GM21576 (cell line): ENCODE measurements at regions not wholly inside any gene's neighbourhood (a gene's known extent, or its start where the extent isn't known, plus 50 kb on each side); places are given as distances from the start of the nearest gene placed in this dataset.

Source experiments
- ATAC-seq: cut with Tn5 transposase; IDR thresholded peaks from one replicate; pipeline ENCODE4 v1.9.1; 2021; ENCODE audit warnings: mild to moderate bottlenecking, moderate library complexity; ENCODE audit not compliant: unreplicated experiment

DNA sequence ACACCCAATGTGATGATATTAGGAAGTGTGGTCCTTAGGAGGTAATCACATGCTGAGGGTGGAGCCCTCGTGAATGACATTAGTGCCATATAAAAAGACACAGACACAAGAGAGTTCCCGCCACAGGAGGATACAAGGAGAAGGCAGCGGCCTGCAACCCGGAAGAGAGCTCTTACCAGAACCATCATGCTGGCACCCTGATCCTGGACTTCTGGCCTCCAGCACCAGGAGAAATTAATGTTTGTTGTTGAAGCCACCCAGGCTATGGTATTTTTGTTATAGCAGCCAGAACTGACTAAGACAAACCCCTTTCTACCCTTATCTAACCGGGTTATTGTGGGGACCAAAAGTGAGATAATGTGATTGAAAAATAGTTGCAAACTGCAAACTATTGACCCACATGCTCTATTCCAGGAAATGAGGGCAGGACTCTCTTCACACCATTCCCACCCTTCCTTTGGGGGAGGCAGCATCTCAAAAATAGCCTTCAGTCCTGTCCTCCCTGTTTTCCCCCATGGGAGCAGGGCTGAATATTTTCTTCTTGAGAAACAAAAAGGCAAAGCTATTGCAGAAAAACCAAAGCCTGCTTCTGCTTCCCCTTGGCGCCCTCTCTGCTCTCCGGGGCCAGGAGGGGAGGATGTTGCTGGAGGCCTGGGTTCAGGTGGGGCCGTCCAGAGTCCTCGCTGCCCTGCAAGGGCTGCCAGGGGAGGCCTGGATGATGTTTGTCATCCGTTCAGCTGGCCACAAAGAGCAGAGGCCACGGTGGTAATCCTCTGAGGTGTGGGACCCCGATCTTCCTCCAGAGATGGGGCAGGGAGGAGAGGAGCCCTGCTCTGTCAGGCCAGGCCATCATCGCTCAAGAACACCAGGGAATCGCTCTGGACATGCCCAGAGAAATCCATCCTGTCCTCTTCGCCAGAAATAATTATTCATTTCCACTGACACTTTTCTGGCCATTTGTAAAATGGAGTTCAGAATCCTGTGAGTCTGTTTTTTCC, 73.8 kb upstream of the HAAO start:
- ATAC-seq = no peak

DNA sequence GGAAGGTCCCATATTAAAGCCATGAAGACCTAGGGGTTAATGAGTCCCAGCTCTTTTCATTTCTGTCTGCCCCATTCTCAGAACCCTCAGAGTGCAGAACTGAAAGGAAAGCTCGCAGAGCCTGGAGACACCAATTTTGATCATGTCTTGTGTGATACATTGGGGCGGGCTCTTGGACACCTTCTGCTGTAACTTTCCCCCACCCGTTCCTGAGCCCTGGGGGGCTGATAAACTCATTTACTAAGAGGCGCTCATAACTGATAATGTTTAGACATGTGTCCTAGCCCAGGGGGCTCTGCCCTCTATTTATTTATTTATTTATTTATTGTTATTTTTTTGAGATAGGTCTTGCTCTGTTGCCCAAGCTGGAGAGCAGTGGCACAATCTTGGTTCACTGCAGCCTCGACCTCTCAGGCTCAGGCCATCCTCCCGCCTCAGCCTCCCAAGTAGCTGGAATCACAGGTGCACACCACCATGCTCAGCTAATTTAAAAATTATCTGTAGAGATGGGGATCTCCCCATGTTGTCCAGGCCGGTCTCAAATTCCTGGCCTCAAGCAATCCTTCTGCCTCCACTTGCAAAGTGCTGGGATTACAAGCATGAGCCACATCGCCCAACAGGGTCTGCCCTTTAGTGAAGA, 72.4 kb upstream of the HAAO start:
- ATAC-seq = no peak

- no peak for ATAC-seq
Observed at GRCh38 chr2:42864222-42864621, 71.8 kb upstream of the HAAO start.

DNA sequence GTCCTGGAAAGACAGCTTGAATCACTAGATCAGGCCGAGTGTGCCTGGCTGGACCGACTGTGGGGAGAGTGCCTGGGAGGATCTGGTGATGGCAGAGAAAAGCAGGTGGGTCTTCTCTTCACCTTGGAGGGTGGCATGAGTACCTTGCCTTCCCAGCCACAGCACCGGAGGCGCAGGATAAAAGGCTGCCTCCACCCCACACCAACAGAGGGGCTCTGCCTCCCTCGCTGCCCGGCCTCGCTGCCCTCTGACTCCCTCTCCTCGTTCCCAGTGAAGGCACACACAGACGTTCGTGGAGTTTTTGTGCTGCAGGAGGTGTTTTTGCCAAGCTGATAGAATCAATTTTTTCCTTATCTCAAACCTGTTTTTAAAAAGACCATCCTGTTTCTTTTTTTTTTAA, 71.4 kb upstream of the HAAO start:
- ATAC-seq = no peak

DNA sequence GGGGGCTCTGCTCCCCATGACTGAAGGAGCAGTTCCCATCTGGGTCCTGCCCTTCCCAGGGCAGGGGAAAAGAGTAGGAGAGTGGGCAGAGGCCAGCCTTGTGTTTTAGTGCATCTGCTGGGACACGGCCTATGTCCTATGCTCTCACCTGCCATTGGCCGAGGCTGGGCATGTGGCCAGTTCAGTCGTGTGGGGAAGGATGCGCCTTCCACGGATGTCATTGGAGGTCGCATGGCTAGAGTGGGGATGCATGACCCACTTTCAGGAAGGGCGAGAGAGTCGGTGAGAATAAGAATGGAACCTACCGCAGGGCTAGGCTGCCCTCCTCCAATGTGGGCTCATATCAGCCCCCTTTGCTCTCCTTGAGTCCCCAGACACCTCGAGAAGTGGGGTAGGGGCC, 70.9 kb upstream of the HAAO start:
- no peak for ATAC-seq

DNA sequence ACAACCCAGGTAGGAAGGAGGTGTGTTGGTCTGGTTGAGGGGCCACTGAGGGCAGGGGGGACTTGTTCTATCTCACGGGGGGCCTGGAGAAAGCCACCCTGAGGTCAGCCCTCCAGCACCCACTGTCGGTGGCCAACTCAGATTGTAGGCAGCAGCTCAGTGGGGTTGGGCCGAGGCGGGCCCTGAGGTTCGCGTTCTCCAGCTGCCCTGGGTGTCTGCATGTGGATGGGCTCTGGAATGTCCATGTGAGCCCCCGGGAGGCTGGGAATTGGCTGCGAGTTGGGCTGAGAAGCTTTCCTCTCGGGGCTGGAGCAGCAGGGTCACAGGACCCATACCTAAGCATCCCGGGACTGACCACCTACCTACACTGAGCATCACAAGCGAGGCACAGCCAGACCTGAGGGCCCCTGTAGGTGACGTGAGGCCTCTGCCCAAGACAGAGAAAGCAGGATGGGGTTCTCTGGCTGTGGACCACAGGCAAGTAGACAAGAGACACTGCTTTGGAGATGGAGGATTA, 70.3 kb upstream of the HAAO start:
- no peak for ATAC-seq

DNA sequence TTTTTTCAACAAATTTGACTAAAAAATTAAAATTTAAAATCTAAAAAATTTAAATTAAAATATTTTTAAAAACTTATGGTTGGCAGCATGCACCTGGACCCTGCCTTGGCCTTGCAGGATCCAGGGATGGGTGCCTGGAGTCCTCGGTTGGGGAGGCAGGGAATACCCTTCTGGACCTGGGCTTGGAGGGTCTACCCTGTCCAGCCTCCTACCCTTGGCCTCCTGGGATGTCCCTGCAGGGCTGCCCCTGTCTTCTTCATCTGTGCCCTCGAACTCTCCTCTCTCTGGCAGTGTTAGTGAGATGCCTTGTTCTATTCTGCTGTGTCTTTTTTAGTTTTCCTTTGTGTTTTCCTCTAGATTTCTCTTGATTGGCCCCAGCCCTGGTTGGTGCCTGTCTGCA, 68.9 kb upstream of the HAAO start:
- no peak for ATAC-seq

DNA sequence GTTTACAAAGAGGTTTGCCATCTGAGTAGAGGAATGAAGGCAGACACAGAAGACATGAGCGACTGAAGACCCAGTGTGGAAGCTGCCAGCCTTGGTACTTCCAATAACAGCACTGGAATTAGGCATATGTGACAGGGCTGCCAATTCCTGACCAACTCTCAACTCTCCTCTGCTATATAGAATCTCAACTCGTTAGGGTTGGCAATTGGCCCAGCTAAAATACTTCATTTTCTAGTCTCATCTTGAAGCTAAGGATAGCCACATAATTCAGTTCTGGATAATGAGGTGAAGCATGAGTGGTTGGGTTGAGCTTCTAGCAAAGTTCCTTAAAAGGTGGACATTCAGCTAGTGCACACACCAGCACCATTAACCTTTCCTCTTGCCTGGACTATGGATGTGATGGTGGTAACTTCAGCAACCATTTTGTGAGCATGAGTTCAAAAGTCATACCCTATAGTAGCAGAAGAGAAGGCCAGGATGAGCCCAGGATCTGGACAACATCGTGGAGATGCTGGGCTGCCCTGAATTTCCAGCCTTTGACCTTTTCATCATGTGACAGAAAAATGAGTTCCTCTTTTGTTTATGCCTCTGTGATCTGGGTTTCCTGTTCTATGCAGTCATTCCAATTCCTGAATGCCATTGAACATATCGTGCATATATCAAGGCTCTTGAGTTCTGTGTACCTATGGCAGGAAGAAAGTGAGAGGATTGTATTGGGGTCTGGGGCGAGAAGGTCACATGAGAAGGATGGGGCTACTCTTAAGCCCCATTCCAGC, 68.1 kb upstream of the HAAO start:
- no peak for ATAC-seq

DNA sequence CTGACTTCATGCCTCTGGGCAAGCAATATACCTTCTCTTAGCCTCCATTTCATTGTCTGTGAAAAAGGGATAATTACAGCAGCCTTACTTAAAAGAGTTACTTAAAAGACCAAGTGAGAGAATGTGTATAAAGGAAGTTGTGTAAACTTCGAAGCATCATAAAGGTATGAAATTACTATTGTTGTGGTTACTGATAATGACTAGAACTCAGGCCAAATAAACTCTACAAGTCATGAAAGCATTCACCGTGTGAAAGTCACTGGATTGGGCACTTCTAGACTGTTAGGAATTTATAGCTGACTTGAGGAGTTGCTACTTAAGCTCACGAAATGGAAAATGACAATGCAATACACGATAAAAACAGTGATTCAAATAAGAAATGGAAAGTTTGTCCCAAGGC, 67.4 kb upstream of the HAAO start:
- no peak for ATAC-seq

DNA sequence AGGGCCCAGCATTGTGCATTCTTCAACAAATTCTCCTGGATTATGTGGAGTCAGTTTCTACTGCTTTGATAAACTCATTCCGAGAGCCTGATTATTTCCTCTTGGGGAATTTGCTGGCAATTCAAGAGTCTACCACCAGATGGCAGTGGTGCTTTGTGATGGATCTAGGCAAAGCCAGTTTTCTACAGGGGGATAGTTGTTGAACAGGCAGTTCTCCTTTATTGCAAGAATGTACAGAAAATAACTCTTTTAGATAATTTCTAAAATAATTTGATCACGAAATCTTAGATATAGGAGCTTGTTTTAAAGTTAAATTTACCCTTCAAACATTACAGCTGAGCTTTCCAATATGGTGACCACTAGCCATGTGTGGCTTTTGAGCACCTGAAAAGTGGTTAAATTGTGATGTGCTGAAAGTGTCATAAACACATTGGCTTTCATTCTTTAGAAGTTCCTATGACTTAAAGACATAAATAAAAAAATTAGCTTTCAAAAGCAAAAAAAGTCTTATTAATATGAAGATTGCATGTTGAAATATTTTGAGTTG, 66.7 kb upstream of the HAAO start:
- no peak for ATAC-seq

- ATAC-seq = no peak
Observed at GRCh38 chr2:42858140-42859005, 66.0 kb upstream of the HAAO start.

DNA sequence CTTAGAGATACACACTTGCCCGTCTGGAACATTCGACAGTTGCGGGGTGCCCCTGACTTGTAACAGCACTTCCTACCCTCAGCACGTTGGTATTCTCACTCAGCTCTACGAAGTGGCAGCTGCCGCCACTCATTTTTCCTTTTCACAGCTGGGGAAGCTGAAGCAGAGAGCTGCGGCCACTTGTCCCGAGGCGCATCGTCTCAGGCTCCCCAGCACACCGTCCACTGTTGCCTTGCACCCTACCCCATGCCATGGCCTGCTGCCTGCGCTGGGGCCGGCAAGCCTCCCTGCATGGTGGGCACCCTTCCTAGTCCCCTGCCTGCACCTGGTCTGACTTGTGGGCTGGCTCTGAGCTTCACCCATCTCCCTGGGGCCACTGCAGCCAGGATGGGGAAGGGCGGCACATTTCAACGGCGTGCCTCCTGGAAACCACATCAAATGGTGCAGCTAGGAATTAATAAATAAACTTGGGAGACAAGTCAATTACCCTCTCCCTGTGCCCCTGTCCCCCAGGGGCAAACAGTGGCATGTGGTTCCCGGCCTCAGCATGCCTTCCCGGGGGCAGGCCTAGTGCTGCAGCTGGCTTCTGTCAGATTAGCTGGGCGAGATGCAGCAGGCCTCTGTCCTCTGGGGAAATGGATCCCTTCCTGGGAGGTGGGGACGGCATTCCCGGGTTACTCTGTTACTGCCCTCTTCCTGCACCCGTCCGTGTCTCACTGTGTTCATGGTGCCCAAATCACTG, 64.7 kb upstream of the HAAO start:
- no peak for ATAC-seq

- ATAC-seq = no peak
Observed at GRCh38 chr2:42856106-42856860, 63.9 kb upstream of the HAAO start.

DNA sequence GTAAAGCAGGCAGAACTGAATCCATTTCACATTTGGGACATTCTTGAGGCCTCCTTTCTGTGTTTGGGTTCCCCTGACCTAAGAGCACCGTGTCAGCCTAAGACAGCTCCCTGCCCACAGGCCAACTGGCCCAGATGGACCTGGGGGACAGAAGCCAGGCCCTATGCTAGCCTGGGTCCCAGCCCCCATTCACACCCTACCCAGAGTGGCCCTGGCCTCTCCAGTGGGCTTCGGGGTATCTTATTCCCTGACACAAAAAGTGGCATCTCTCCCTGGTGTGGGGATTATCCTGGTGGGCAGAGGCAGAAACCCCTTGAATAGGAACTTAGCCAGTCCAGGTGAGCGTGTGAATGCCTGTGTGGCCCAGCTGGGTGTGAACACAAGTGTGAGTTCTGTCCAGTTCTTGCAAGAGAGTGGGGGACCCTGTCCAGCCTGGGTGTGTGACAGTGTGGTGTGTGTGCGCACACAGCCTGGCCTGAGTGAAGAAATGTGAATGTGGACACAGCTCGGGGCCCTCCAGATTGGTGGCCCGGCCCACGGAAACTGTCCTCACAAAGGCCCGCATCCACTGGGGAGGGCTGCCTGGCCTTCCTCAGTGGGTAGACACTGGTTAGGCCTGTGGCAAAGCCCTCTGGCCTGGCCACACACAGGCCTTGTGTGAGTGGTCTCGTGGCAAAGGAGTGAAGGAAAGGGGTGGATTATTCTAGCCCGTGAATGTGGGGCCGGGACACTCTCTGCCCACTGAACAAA, 63.0 kb upstream of the HAAO start:
- no peak for ATAC-seq

DNA sequence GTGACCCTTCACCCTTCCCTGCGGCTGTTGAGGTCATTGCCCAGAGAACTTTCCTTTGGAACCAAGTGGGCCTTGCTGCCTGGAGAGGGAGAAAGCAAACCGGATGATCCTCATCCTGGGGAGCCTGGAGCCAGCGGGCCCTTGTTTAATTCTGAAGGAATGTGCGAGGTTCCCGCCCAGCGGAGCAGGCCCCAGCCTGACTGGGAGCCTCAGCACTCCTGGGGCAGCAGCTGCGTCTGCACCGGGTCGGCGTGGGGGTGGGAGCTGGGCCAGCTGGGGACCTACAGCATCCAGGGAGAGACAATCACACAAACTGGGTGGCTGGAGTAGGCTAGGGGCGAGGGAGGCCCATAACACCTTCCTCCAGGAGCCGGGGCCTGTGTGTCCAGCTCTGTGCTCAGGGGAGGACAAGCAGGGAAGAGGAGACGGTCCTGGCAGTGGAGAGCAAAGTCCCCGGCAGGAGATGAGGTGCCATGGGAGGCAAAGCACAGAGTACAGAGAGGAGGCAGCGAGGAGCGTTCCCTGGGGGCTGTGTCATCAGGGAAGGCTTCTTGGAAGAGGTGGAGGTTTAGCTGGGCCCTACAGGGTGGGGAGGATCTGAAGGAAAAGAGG, 61.9 kb upstream of the HAAO start:
- ATAC-seq = no peak

DNA sequence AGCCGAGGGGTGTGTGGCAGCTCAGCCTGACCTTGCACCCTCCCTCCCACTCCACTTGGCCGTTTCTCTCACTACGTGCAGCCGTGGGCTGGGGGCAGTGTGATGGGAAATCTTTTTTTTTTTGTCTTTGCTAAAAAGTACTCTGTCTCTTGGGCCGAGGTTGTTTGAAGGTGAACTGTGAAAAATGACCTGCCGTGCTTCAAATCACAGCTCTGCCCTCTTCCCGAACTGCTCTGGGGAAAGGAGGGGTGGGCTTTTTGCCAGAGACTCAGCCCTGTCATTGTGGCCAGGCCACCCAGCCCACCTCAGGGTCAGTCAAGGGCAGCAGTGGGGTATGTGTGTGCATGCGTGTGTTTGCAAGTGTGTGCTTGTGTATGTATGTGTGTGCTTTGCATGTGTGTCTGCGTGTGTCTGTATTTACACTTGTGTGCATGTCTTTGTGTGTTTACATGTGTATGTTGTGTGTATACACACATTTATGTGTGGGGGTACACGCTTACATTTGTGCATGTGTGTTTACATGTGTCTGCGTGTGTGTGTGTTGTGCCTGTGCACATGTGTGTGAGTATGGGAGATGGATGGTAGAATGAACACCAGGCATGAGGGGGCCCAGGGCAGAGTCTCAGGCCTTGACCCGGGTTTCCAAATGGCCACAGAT, 61.3 kb upstream of the HAAO start:
- ATAC-seq = no peak

DNA sequence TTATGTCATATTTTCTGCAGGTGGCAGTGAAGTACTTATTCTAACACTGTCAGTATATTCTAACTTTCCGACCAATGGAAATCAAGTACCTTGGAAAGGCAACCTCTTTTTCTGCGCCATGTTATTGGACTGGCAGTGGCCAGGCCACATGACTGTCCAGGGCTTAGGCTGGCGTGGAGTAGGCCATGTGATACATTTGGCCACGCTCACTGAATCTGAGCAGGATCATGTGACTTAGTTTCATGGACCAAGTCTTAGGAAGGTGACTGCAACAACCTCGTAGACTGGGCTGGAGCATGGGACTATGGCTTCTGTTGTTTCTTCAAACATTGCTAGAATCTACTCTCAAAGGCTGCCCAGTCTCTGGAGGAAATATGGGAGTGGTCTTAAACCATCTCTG, 60.4 kb upstream of the HAAO start:
- ATAC-seq = no peak
